Caco-2 (cell line): ENCODE measurements at regions not wholly inside any gene's neighbourhood (a gene's known extent, or its start where the extent isn't known, plus 50 kb on each side); places are given as distances from the start of the nearest gene placed in this dataset.
"Not testable (repeated sequence)": the region's sequence is repeated elsewhere in the genome, so short reads cannot be mapped to it uniquely, and the experiment has no call there.

ENCODE experiments used
- BruUV-seq: library from RNA; stranded (reverse); fragments of 400-500 nt; replicated peaks from 2 replicates; lab custom pipeline; 2021; lab: Mats Ljungman, UMichigan
- CTCF ChIA-PET: fragments of 300-600 bp; sonication (Branson Sonifier 250); formaldehyde crosslinking; loops from one replicate; lab custom pipeline; 2022; ENCODE audit warnings: antibody characterized with exemption; lab: Charles Lee
- POLR2A ChIA-PET: fragments of 300-600 bp; sonication (Branson Sonifier 250); formaldehyde crosslinking; loops from one replicate; lab custom pipeline; 2022; ENCODE audit warnings: antibody characterized with exemption; lab: Charles Lee
- DNase-seq, 2 experiments: peaks; one replicate each; pipeline versions ENCODE4 v3.0.0 to v3.0.0-alpha.2; 2020 to 2022
- H3K27me3 ChIP-seq: replicated peaks from 2 replicates; pipeline ENCODE4 v1.6.0; 2011; ENCODE audit warnings: low read length; ENCODE audit not compliant: control insufficient read depth, insufficient read depth
- H3K36me3 ChIP-seq: 2 replicates; pipeline ENCODE4 v1.5.1; 2011; ENCODE audit warnings: low read length; ENCODE audit not compliant: control insufficient read depth, insufficient read depth
- H3K4me1 ChIP-seq: fragments of 250-450 bp; sonication (Bioruptor Pico); 2 replicates; pipeline ENCODE4 v1.5.1; 2020; ENCODE audit warnings: mild to moderate bottlenecking
- H3K4me3 ChIP-seq: 2 replicates; pipeline ENCODE4 v1.5.1; 2011; ENCODE audit warnings: low read depth, mild to moderate bottlenecking, control low read depth, low read length
- H3K9me3 ChIP-seq: fragments of 250-450 bp; sonication (Bioruptor Pico); 2 replicates; pipeline ENCODE4 v1.5.1; 2020; ENCODE audit warnings: mild to moderate bottlenecking, moderate library complexity
- H3K27ac Mint-ChIP-seq: one replicate; pipeline ENCODE4 v1.8.0; 2022; ENCODE audit warnings: mixed read lengths; ENCODE audit not compliant: unreplicated experiment
- H3K27me3 Mint-ChIP-seq: one replicate; pipeline ENCODE4 v1.8.0; 2022; ENCODE audit warnings: mixed read lengths; ENCODE audit not compliant: insufficient read depth, unreplicated experiment
- H3K36me3 Mint-ChIP-seq: one replicate; pipeline ENCODE4 v1.8.0; 2022; ENCODE audit warnings: mild to moderate bottlenecking, mixed read lengths; ENCODE audit not compliant: insufficient read depth, unreplicated experiment
- H3K4me1 Mint-ChIP-seq: one replicate; pipeline ENCODE4 v1.8.0; 2022; ENCODE audit warnings: low read depth, mixed read lengths; ENCODE audit not compliant: unreplicated experiment
- H3K4me3 Mint-ChIP-seq: one replicate; pipeline ENCODE4 v1.8.0; 2022; ENCODE audit warnings: mild to moderate bottlenecking, moderate library complexity, mixed read lengths; ENCODE audit not compliant: unreplicated experiment
- H3K9me3 Mint-ChIP-seq: one replicate; pipeline ENCODE4 v1.8.0; 2022; ENCODE audit warnings: mixed read lengths; ENCODE audit not compliant: unreplicated experiment
- intact Hi-C: fragments of 100-400 bp; cut with micrococcal nuclease; formaldehyde crosslinking; loops from one replicate; pipeline ENCODE4 v1.10.0; 2022; ENCODE audit not compliant: unreplicated experiment
- TF ChIP-seq, protein P1 (sequence below), 2 experiments: fragments of 200-600 bp in 1 of 2; IDR thresholded peaks; 1 replicate in 1 of 2; 2 replicates in 1 of 2; pipeline versions ENCODE4 v1.5.1 to v1.8.0; 2011 to 2022; ENCODE audit warnings: antibody characterized with exemption in 1 of 2, control low read depth in 1 of 2, inconsistent platforms in 1 of 2, low read depth in 1 of 2, low read length in 1 of 2, mild to moderate bottlenecking in 1 of 2, moderate library complexity in 1 of 2; ENCODE audit not compliant: insufficient read depth in 1 of 2, severe bottlenecking in 1 of 2, unreplicated experiment in 1 of 2

DNA sequence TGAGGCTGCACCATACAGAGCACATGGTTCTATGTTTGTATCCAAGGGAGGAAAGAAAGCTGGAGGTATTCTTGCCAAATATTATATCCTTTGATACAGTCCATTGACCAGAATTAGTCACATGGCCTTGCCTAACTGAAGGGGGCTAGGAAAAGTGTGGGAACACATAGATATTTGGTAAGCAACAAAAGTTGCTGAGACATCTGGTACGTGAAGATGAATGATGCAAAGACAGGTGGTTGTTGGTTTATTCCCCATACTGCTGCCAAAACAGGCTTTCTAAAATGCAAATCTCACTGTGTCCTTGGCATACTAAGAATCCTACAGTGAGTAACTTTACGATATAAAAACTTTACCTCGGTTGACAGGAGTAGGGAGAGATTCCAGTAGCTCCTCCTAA is 162.2 kb downstream of the VGLL3 start:
- no peaks in the 10 kb centered on the region for H3K36me3 ChIP-seq
- intact Hi-C loops: no loop called here
- POLR2A ChIA-PET: no interaction called here
- CTCF ChIA-PET: no interaction called here
- H3K4me3 ChIP-seq: no peak overlapping the region
- BruUV-seq: no TSS peak
- H3K9me3 Mint-ChIP-seq: no peaks in the 10 kb centered on the region
- DNase-seq: no peak
- H3K27me3 Mint-ChIP-seq: peaks cover 6% of the 10 kb centered on the region
- H3K9me3 ChIP-seq: no peaks in the 10 kb centered on the region
- TF ChIP-seq, protein P1, sequence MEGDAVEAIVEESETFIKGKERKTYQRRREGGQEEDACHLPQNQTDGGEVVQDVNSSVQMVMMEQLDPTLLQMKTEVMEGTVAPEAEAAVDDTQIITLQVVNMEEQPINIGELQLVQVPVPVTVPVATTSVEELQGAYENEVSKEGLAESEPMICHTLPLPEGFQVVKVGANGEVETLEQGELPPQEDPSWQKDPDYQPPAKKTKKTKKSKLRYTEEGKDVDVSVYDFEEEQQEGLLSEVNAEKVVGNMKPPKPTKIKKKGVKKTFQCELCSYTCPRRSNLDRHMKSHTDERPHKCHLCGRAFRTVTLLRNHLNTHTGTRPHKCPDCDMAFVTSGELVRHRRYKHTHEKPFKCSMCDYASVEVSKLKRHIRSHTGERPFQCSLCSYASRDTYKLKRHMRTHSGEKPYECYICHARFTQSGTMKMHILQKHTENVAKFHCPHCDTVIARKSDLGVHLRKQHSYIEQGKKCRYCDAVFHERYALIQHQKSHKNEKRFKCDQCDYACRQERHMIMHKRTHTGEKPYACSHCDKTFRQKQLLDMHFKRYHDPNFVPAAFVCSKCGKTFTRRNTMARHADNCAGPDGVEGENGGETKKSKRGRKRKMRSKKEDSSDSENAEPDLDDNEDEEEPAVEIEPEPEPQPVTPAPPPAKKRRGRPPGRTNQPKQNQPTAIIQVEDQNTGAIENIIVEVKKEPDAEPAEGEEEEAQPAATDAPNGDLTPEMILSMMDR (IDR thresholded peaks at IDR 0.05; ENCODE audit: insufficient read depth in 1 of 2, low read depth in 1 of 2, low read length in 1 of 2, severe bottlenecking in 1 of 2, unreplicated experiment in 1 of 2): no peak
- no peak overlapping the region for H3K4me3 Mint-ChIP-seq
- H3K4me1 Mint-ChIP-seq: no peaks in the 10 kb centered on the region
- no peak overlapping the region for H3K27ac Mint-ChIP-seq
- H3K36me3 Mint-ChIP-seq: no peaks in the 10 kb centered on the region
- H3K27me3 ChIP-seq: no peaks in the 10 kb centered on the region
- H3K4me1 ChIP-seq: no peaks in the 10 kb centered on the region

DNA sequence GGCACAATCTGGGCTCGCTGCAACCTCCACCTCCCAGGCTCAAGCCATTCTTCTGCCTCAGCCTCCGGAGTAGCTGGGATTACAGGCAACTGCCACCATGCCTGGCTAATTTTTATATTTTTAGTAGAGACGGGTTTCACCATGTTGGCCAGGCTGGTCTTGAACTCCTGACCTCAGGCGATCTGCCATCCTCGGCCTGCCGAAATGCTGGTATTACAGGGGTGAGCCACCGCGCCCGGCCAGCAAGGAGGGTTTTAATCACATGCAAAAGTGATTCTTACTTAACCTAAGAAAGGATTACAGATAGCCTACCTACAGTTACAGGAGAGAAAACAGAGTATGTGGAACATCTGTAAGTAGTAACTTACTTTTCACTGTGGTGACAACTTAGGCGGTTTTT is 163.4 kb downstream of the VGLL3 start:
- H3K9me3 Mint-ChIP-seq, BruUV-seq, POLR2A ChIA-PET: not testable (repeated sequence)

DNA sequence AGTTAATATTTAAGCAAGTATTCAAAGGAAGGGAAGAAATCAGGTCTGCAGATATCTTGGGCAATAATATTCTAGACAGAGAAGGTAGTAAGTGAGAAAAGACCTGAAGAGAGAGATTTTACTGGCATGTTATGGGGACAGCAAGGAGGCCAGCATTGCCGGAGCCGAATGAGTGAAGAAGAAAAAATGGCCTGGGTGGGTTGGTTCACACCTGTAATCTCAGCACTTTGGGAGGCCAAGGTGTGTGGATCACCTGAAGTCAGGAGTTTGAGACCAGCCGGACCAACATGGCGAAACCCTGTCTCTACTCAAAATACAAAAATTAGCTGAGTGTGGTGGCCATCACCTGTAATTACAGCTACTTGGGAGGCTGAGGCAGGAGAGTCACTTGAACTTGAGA is 164.7 kb downstream of the VGLL3 start:
- CTCF ChIA-PET: no interaction called here

More for the DNA sequence above, 163.4 kb downstream of the VGLL3 start:
- H3K36me3 Mint-ChIP-seq, H3K27ac Mint-ChIP-seq, H3K4me3 ChIP-seq, H3K27me3 ChIP-seq, H3K9me3 ChIP-seq, H3K4me1 ChIP-seq, H3K36me3 ChIP-seq, CTCF ChIA-PET, H3K4me3 Mint-ChIP-seq, H3K4me1 Mint-ChIP-seq, DNase-seq, H3K27me3 Mint-ChIP-seq, intact Hi-C loops: not testable (repeated sequence)

More for the DNA sequence above, 164.7 kb downstream of the VGLL3 start:
- no peaks in the 10 kb centered on the region for H3K4me1 ChIP-seq
- H3K27me3 ChIP-seq: no peaks in the 10 kb centered on the region
- no peaks in the 10 kb centered on the region for H3K36me3 ChIP-seq
- no peaks in the 10 kb centered on the region for H3K9me3 ChIP-seq
- no TSS peak for BruUV-seq
- peaks cover 3% of the 10 kb centered on the region for H3K27me3 Mint-ChIP-seq
- intact Hi-C loops: no loop called here
- no peak overlapping the region for H3K4me3 ChIP-seq
- H3K4me1 Mint-ChIP-seq: no peaks in the 10 kb centered on the region
- TF ChIP-seq, protein P1 (IDR thresholded peaks at IDR 0.05; ENCODE audit: insufficient read depth in 1 of 2, low read depth in 1 of 2, low read length in 1 of 2, severe bottlenecking in 1 of 2, unreplicated experiment in 1 of 2): no peak
- no peak overlapping the region for H3K4me3 Mint-ChIP-seq
- POLR2A ChIA-PET: no interaction called here
- no peaks in the 10 kb centered on the region for H3K9me3 Mint-ChIP-seq
- H3K36me3 Mint-ChIP-seq: no peaks in the 10 kb centered on the region
- DNase-seq: no peak
- H3K27ac Mint-ChIP-seq: no peak overlapping the region
